ENCODE measurements at regions not wholly inside any gene's neighbourhood (a gene's known extent, or its start where the extent isn't known, plus 50 kb on each side); places are given as distances from the start of the nearest gene placed in this dataset.

GRCh38 chr4:128635141-128635954 lies 174.2 kb upstream of the JADE1 start (continued):
- peak; percentile 94 for TF ChIP-seq CCNT2 (IDR thresholded peaks at IDR 0.05; ENCODE audit: borderline replicate concordance, extremely low read depth, insufficient read length, low read depth, low read length)
- no peak for TF ChIP-seq CBX2 (IDR thresholded peaks at IDR 0.05; ENCODE audit: insufficient read depth, low read length, poor library complexity, severe bottlenecking)
- no peak for TF ChIP-seq JUNB (CRISPR knock-in tag; conservative IDR thresholded peaks at IDR 0.05)
- no peak for TF ChIP-seq HOXB6 (CRISPR knock-in tag; IDR thresholded peaks at IDR 0.05; ENCODE audit: borderline replicate concordance)
- TF ChIP-seq MYNN (IDR thresholded peaks at IDR 0.05): no peak
- no peak for TF ChIP-seq MYNN (CRISPR knock-in tag; IDR thresholded peaks at IDR 0.05)
- no peak for TF ChIP-seq KAT2B (IDR thresholded peaks at IDR 0.05; ENCODE audit: low read depth, low read length)
- TF ChIP-seq ZNF239 (CRISPR knock-in tag; IDR thresholded peaks at IDR 0.05): no peak
- TF ChIP-seq ZNF280B (CRISPR knock-in tag; IDR thresholded peaks at IDR 0.05): no peak
- peak; percentile 18 for TF ChIP-seq TBP (optimal IDR thresholded peaks at IDR 0.05; ENCODE audit: low read depth, low read length)
- no peak for TF ChIP-seq ZNF274 (IDR thresholded peaks at IDR 0.05; ENCODE audit: borderline replicate concordance, low read depth, low read length)
- TF ChIP-seq SMARCB1 (IDR thresholded peaks at IDR 0.05; ENCODE audit: insufficient read length, low read depth): no peak
- TF ChIP-seq BCL6 (CRISPR knock-in tag; IDR thresholded peaks at IDR 0.05): no peak
- TF ChIP-seq HNRNPL (IDR thresholded peaks at IDR 0.05; ENCODE audit: low read depth, low read length): no peak
- no peak for TF ChIP-seq ATF6 (CRISPR knock-in tag; IDR thresholded peaks at IDR 0.05)
- TF ChIP-seq ZNF3 (CRISPR knock-in tag; IDR thresholded peaks at IDR 0.05): no peak
- peak; percentile 6; the same call in 1 of the 2 replicates for TF ChIP-seq VEZF1 (CRISPR knock-in tag; IDR thresholded peaks at IDR 0.05)
- no peak for TF ChIP-seq ZNF143 (CRISPR knock-in tag; IDR thresholded peaks at IDR 0.05)
- TF ChIP-seq ZNF12 (CRISPR knock-in tag; IDR thresholded peaks at IDR 0.05): no peak
- TF ChIP-seq FOXA1 (IDR thresholded peaks at IDR 0.05; ENCODE audit: borderline replicate concordance): peak; percentile 51; the same call in 1 of the 2 replicates
- TF ChIP-seq ETV6 (IDR thresholded peaks at IDR 0.05; ENCODE audit: borderline replicate concordance in 1 of 2, low read depth in 2 of 2, low read length in 1 of 2): no peak
- TF ChIP-seq ETV6 (CRISPR knock-in tag; IDR thresholded peaks at IDR 0.05; ENCODE audit: borderline replicate concordance): no peak
